CD4-positive, alpha-beta T cell treated with Interleukin-15 for 1 hour (primary cell): ENCODE measurements at regions not wholly inside any gene's neighbourhood (a gene's known extent, or its start where the extent isn't known, plus 50 kb on each side); places are given as distances from the start of the nearest gene placed in this dataset.

Experiments used
- DNase-seq: peaks from one replicate; pipeline ENCODE4 v3.0.0-alpha.2; 2020

GRCh38 chr1:34618381-34618780, 136.5 kb upstream of the GJB5 start:
- no peak for DNase-seq

- DNase-seq = no peak
Measured at GRCh38 chr1:34619256-34619655, 135.6 kb upstream of the GJB5 start.

GRCh38 chr1:34621916-34622315, 132.9 kb upstream of the GJB5 start:
- no peak for DNase-seq

GRCh38 chr1:34625521-34626015, 129.3 kb upstream of the GJB5 start:
- DNase-seq = no peak

- no peak for DNase-seq
Measured at GRCh38 chr1:34627465-34628240, 127.2 kb upstream of the GJB5 start.

GRCh38 chr1:34631126-34631525, 123.7 kb upstream of the GJB5 start:
- no peak for DNase-seq

- no peak for DNase-seq
Measured at GRCh38 chr1:34639701-34640100, 115.1 kb upstream of the GJB5 start.

- DNase-seq = no peak
Measured at GRCh38 chr1:34640654-34641401, 114.0 kb upstream of the GJB5 start.

GRCh38 chr1:34642679-34643078, 112.2 kb upstream of the GJB5 start:
- no peak for DNase-seq

- DNase-seq = no peak
Measured at GRCh38 chr1:34645109-34645688, 109.6 kb upstream of the GJB5 start.

- no peak for DNase-seq
Measured at GRCh38 chr1:34645919-34646318, 108.9 kb upstream of the GJB5 start.

GRCh38 chr1:34648501-34648900, 106.3 kb upstream of the GJB5 start:
- DNase-seq = no peak

- DNase-seq = no peak
Measured at GRCh38 chr1:34650090-34650489, 104.8 kb upstream of the GJB5 start.

- DNase-seq = no peak
Measured at GRCh38 chr1:34650800-34651199, 104.0 kb upstream of the GJB5 start.

- no peak for DNase-seq
Measured at GRCh38 chr1:34653110-34653509, 101.7 kb upstream of the GJB5 start.

GRCh38 chr1:34655206-34655874, 99.5 kb upstream of the GJB5 start:
- no peak for DNase-seq

GRCh38 chr1:34655875-34656240, 99.0 kb upstream of the GJB5 start:
- DNase-seq = no peak

GRCh38 chr1:34656299-34656698, 98.5 kb upstream of the GJB5 start:
- no peak for DNase-seq

- DNase-seq = no peak
Measured at GRCh38 chr1:34656731-34657130, 98.1 kb upstream of the GJB5 start.

GRCh38 chr1:34657266-34657665, 97.6 kb upstream of the GJB5 start:
- DNase-seq = no peak

GRCh38 chr1:34657849-34658248, 97.0 kb upstream of the GJB5 start:
- no peak for DNase-seq

- DNase-seq = no peak
Measured at GRCh38 chr1:34663031-34663430, 91.8 kb upstream of the GJB5 start.

- DNase-seq = no peak
Measured at GRCh38 chr1:34668063-34668462, 86.8 kb upstream of the GJB5 start.
